HEK293T (cell line): ENCODE measurements at regions not wholly inside any gene's neighbourhood (a gene's known extent, or its start where the extent isn't known, plus 50 kb on each side); places are given as distances from the start of the nearest gene placed in this dataset.

ENCODE experiments used
- CTCF ChIA-PET: fragments of 350-600 bp; formaldehyde crosslinking; extraction: SDS; loops from one replicate; lab custom pipeline; 2021; ENCODE audit warnings: antibody characterized with exemption, inconsistent platforms; lab: Yijun Ruan, JAX
- POLR2A ChIA-PET: fragments of 350-600 bp; formaldehyde crosslinking; extraction: SDS; loops from one replicate; lab custom pipeline; 2020; ENCODE audit warnings: antibody characterized with exemption, inconsistent platforms; lab: Yijun Ruan, JAX
- DNase-seq: peaks from one replicate; pipeline ENCODE4 v3.0.0; 2012; ENCODE audit warnings: mixed read lengths; ENCODE audit errors: extremely low spot score
- ARNT ChIP-seq: fragments of 450-650 bp; IDR thresholded peaks from 2 replicates; pipeline ENCODE4 v1.6.1; 2017; ENCODE audit warnings: mild to moderate bottlenecking
- BHLHE40 ChIP-seq: fragments of 450-650 bp; IDR thresholded peaks from 2 replicates; pipeline ENCODE4 v1.6.1; 2016; ENCODE audit warnings: mild to moderate bottlenecking, moderate library complexity, borderline replicate concordance
- CTBP1 ChIP-seq: fragments of 450-650 bp; IDR thresholded peaks from 2 replicates; pipeline ENCODE4 v1.6.1; 2016; ENCODE audit warnings: borderline replicate concordance
- ELF4 ChIP-seq: fragments of 450-650 bp; IDR thresholded peaks from 2 replicates; pipeline ENCODE4 v1.6.1; 2017; ENCODE audit warnings: antibody characterized with exemption
- FOXA1 ChIP-seq: fragments of 450-650 bp; IDR thresholded peaks from 2 replicates; pipeline ENCODE4 v1.6.1; 2016; ENCODE audit warnings: mild to moderate bottlenecking
- FOXK2 ChIP-seq: fragments of 450-650 bp; IDR thresholded peaks from 2 replicates; pipeline ENCODE4 v1.6.1; 2016; ENCODE audit warnings: mild to moderate bottlenecking
- FOXM1 ChIP-seq: fragments of 450-650 bp; IDR thresholded peaks from 2 replicates; pipeline ENCODE4 v1.6.1; 2017; ENCODE audit warnings: mild to moderate bottlenecking, borderline replicate concordance
- HDGF ChIP-seq: fragments of 450-650 bp; IDR thresholded peaks from 2 replicates; pipeline ENCODE4 v1.6.1; 2017; ENCODE audit warnings: antibody characterized with exemption, borderline replicate concordance
- L3MBTL2 ChIP-seq: fragments of 450-650 bp; conservative IDR thresholded peaks from 2 replicates; pipeline ENCODE4 v1.6.1; 2016; ENCODE audit warnings: mild to moderate bottlenecking
- LEF1 ChIP-seq: fragments of 450-650 bp; IDR thresholded peaks from 2 replicates; pipeline ENCODE4 v1.6.1; 2017; ENCODE audit warnings: mild to moderate bottlenecking, borderline replicate concordance
- NFRKB ChIP-seq: fragments of 450-650 bp; IDR thresholded peaks from 2 replicates; pipeline ENCODE4 v1.6.1; 2016; ENCODE audit warnings: mild to moderate bottlenecking, moderate library complexity
- SP1 ChIP-seq: fragments of 450-650 bp; IDR thresholded peaks from 2 replicates; pipeline ENCODE4 v1.6.1; 2017
- SUZ12 ChIP-seq: fragments of 450-650 bp; IDR thresholded peaks from 2 replicates; pipeline ENCODE4 v1.6.1; 2016; ENCODE audit warnings: mild to moderate bottlenecking
- TARDBP ChIP-seq: fragments of 450-650 bp; IDR thresholded peaks from 2 replicates; pipeline ENCODE4 v1.6.1; 2016
- ZNF384 ChIP-seq: fragments of 450-650 bp; IDR thresholded peaks from 2 replicates; pipeline ENCODE4 v1.6.1; 2016
- TF ChIP-seq, protein P1 (sequence below): fragments of 450-650 bp; IDR thresholded peaks from 2 replicates; pipeline ENCODE4 v1.6.1; 2016

DNA sequence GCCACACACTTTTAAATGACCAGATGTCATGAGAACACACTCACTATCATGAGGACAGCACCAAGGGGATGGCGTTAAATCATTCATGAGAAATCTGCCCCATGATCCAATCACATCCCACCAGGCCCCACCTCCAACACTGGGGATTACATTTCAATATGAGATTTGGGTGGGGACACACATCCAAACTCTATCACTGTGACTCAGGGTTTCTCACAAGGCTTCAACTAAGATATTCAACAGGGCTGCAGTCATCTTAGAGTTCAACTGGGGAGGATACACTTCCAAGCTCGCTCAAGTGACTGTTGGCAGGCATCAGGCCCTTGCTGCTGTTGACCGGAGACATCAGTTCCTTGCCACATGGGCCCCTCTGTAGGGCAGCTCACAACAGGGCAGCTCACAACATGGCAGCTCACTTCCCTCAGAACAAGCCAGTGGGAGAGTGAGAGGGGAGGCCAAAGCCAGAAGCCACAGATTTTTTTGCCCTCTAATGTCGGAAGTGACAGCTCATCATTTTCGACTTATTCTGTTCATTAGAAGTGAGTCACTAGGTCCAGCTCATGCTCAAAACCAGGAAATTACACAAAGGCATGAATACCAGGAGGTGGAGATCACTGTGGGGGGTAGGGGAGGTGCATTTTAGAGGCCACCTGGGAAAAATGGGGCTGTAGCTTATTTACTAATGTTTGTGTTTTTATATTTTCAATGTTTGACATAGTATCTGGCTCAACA is 50.8 kb upstream of the PTHLH start:
- POLR2A ChIA-PET, result no interaction called here

DNA sequence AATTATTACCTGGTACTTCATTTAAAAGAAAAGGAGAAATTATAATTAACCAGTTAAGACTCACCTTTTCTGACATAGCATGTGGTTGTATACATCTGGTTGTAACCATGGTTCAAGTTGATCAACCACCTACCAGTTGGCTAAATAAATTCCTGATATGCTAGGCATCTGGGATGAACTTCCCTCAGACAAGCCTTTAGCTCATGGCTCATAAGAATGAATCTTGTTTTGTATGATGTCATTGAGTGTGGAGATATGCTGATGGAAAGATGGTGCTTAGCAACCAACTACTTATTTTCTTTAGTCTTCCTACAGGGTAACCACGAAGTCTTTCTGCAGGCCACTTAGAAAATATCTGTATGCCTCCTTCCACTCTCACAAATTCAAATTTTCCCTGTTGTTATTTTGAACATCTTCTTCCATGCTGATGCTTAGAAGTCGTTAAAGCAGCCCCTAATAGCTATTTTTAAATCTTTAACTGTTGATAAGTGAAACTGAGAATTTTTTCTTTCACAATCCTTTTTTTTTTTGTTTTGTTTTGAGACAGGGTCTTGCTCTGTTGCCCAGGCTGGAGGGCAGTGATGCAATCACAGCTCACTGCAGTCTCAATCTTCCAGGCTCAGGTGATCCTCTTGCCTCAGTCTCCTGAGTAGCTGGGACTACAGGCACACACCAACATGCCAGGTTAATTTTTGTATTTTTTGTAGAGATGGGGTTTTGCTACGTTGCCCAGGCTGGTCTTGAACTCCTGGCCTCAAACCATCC is 51.9 kb upstream of the PTHLH start:
- CTCF ChIA-PET, result no interaction called here
- no peak for TF ChIP-seq BHLHE40
- no peak for TF ChIP-seq SP1
- no peak for TF ChIP-seq ARNT
- TF ChIP-seq CTBP1, result no peak
- TF ChIP-seq LEF1, result no peak
- TF ChIP-seq ELF4, result no peak
- no peak for TF ChIP-seq HDGF
- TF ChIP-seq NFRKB, result no peak
- no peak for TF ChIP-seq FOXA1
- TF ChIP-seq FOXM1, result no peak
- no peak for TF ChIP-seq FOXK2
- no peak for TF ChIP-seq ZNF384
- no peak for TF ChIP-seq SUZ12
- TF ChIP-seq TARDBP, result no peak
- TF ChIP-seq L3MBTL2, result no peak
- POLR2A ChIA-PET, result no interaction called here
- no peak for DNase-seq

More for the DNA sequence above, 50.8 kb upstream of the PTHLH start:
- CTCF ChIA-PET, result no interaction called here
- TF ChIP-seq ARNT (no peak), ZNF384 (no peak), FOXK2 (no peak), FOXA1 (no peak), TARDBP (no peak), NFRKB (no peak), ELF4 (no peak), FOXM1 (no peak), CTBP1 (no peak), SP1 (no peak), L3MBTL2 (no peak), HDGF (no peak), SUZ12 (no peak), BHLHE40 (no peak), LEF1 (no peak)
- TF ChIP-seq, protein P1, sequence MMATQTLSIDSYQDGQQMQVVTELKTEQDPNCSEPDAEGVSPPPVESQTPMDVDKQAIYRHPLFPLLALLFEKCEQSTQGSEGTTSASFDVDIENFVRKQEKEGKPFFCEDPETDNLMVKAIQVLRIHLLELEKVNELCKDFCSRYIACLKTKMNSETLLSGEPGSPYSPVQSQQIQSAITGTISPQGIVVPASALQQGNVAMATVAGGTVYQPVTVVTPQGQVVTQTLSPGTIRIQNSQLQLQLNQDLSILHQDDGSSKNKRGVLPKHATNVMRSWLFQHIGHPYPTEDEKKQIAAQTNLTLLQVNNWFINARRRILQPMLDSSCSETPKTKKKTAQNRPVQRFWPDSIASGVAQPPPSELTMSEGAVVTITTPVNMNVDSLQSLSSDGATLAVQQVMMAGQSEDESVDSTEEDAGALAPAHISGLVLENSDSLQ, result no peak
- no peak for DNase-seq

DNA sequence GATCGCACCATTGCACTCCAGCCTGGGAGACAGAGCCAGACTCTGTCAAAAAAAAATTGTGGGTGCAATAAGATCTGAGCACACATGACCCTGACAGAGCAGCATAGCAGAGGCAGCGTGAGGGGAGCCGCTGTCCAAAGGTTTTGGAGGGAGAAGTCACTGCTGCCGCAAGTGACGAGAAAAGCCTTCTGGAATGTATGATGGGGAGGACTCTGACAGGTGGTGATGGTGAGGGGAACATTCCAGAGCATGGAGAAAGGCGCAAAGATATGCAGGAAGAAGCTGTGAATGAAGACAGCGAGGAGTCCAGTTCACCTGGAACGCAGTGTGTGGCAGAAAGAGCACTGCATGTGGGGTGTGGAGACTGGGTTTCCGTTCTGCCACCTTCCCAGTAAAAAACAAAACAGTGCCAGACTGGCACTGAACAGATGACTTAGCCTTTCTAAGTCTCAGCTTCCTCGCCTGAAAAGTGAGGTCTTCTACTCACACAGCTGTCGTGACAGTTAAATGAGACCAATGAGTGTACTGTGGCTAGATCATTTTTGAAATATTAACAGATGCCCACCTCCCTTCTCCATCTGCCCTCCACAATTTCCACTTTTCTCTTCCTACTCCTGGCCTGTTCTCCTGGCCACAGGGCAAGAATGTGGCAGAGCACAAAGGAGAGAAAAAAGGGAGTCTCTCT is 53.4 kb upstream of the PTHLH start:
- ChIA-PET POLR2A (no interaction called here), CTCF (no interaction called here)
- TF ChIP-seq, protein P1, result no peak
- TF ChIP-seq CTBP1, result no peak
- TF ChIP-seq FOXK2, result no peak
- no peak for TF ChIP-seq ZNF384
- no peak for TF ChIP-seq NFRKB
- no peak for DNase-seq

DNA sequence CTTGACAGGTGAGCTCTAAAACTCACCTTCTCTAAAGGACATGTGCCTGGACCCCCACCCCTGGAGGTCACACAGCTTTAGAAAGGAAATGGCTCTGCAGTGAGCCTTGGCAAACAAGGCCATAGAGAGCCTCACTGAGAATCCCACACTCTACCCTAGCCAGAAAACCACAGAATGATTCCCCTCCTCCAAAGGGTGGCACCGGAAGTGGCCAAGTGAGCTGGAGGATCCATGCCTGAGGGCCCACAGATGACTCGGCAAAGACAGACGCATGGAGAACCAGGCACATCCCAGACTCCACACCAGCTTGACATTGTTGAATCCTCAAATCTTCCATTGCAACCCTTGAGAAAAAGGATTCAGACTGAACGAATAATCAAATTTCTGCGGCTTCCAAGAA is 54.2 kb upstream of the PTHLH start:
- DNase-seq, result no peak
- POLR2A ChIA-PET, result no interaction called here
- CTCF ChIA-PET, result no interaction called here

DNA sequence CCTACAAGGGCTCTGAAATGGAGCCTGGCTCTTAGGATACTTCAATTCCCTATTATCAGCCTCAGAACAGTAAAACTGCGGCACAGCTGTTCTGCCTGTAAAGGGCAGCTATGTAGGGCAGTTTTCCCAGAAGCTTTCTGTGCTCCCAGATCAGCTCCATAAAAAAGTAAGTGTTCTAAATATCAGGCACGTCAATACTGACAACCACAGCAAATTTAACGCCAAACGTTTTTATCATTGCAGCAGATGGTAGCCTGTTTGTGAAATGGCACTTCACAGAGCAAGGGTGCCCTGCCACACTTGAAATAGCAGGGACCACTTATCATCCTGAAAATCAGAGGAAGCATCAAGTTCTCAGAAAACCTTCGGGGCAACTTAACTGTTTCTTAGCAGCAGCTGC is 54.8 kb upstream of the PTHLH start:
- ChIA-PET POLR2A (no interaction called here), CTCF (no interaction called here)
- DNase-seq, result no peak

More for the DNA sequence above, 54.2 kb upstream of the PTHLH start:
- TF ChIP-seq ARNT, result no peak
- no peak for TF ChIP-seq ELF4
- TF ChIP-seq FOXA1, result no peak
- TF ChIP-seq ZNF384, result no peak
- no peak for TF ChIP-seq FOXM1
- no peak for TF ChIP-seq L3MBTL2
- TF ChIP-seq FOXK2, result no peak
- no peak for TF ChIP-seq LEF1
- no peak for TF ChIP-seq SUZ12
- no peak for TF ChIP-seq TARDBP
- TF ChIP-seq, protein P1, result no peak
- no peak for TF ChIP-seq BHLHE40
- no peak for TF ChIP-seq HDGF
- no peak for TF ChIP-seq CTBP1
- no peak for TF ChIP-seq NFRKB
- no peak for TF ChIP-seq SP1

More for the DNA sequence above, 54.8 kb upstream of the PTHLH start:
- TF ChIP-seq FOXM1 (no peak), ELF4 (no peak), TARDBP (no peak), FOXA1 (no peak), ZNF384 (no peak), ARNT (no peak), FOXK2 (no peak), L3MBTL2 (no peak), SP1 (no peak), LEF1 (no peak), SUZ12 (no peak), BHLHE40 (no peak), CTBP1 (no peak), HDGF (no peak), NFRKB (no peak)
- TF ChIP-seq, protein P1, result no peak
